ENCODE measurements at regions not wholly inside any gene's neighbourhood (a gene's known extent, or its start where the extent isn't known, plus 50 kb on each side); places are given as distances from the start of the nearest gene placed in this dataset.
"Not testable (repeated sequence)": the region's sequence is repeated elsewhere in the genome, so short reads cannot be mapped to it uniquely, and the experiment has no call there.

DNA sequence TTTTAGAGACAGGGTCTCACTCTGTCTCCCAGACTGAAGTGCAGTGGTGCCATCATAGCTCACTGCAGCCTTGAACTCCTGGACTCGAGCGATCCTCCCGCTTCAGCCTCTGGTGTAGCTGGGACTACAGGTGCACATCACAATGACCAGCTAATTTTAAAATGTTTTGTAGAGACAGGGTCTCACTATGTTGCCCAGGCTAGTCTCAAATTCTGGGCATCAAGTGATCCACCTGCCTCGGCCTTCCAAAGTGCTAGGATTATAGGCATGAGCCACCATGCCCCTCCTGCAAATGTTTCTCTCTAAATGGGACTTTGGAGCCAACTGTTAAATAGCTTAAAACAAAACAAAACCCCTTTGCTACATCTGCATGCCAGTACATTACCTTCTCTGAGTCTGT lies 82.2 kb upstream of the BRD7 start:
- Mint-ChIP-seq H3K27ac (ENCODE audit: unreplicated experiment) (no peak overlapping the region), H3K9me3 (ENCODE audit: unreplicated experiment) (no peaks in the 10 kb centered on the region), H3K36me3 (ENCODE audit: low read depth, unreplicated experiment) (no peaks in the 10 kb centered on the region), H3K4me1 (ENCODE audit: unreplicated experiment) (no peaks in the 10 kb centered on the region), H3K4me3 (ENCODE audit: unreplicated experiment) (no peak overlapping the region), H3K27me3 (ENCODE audit: unreplicated experiment) (peaks cover 5% of the 10 kb centered on the region)
- DNase-seq (ENCODE audit: low spot score): no peak
- TF ChIP-seq, protein P1, sequence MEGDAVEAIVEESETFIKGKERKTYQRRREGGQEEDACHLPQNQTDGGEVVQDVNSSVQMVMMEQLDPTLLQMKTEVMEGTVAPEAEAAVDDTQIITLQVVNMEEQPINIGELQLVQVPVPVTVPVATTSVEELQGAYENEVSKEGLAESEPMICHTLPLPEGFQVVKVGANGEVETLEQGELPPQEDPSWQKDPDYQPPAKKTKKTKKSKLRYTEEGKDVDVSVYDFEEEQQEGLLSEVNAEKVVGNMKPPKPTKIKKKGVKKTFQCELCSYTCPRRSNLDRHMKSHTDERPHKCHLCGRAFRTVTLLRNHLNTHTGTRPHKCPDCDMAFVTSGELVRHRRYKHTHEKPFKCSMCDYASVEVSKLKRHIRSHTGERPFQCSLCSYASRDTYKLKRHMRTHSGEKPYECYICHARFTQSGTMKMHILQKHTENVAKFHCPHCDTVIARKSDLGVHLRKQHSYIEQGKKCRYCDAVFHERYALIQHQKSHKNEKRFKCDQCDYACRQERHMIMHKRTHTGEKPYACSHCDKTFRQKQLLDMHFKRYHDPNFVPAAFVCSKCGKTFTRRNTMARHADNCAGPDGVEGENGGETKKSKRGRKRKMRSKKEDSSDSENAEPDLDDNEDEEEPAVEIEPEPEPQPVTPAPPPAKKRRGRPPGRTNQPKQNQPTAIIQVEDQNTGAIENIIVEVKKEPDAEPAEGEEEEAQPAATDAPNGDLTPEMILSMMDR (IDR thresholded peaks at IDR 0.05; ENCODE audit: unreplicated experiment): no peak

DNA sequence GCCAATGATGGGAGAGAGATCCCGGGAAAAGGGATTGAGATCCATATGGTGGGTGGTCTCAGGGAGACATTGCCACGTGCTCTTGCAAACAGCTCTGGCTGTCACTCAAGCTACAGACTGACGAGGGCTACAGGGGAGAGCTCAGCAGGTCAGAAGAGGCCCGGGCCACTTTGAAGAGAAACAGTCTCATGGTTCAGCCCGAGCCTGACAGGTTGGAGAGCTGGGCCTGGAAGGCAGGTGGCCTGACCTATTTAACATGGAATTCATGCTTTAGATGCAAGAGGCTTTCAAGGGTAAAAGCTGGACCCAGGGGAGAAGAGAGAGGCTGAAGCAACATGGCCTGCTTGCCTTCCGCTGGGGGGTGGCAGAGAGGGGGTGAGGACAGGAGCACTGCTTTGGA lies 81.0 kb upstream of the BRD7 start:
- no peaks in the 10 kb centered on the region for H3K9me3 Mint-ChIP-seq (ENCODE audit: unreplicated experiment)
- no peaks in the 10 kb centered on the region for H3K36me3 Mint-ChIP-seq (ENCODE audit: low read depth, unreplicated experiment)
- TF ChIP-seq, protein P1 (IDR thresholded peaks at IDR 0.05; ENCODE audit: unreplicated experiment): no peak
- DNase-seq (ENCODE audit: low spot score): no peak
- peaks cover 5% of the 10 kb centered on the region for H3K27me3 Mint-ChIP-seq (ENCODE audit: unreplicated experiment)
- no peak overlapping the region for H3K27ac Mint-ChIP-seq (ENCODE audit: unreplicated experiment)
- H3K4me3 Mint-ChIP-seq (ENCODE audit: unreplicated experiment): no peak overlapping the region
- no peaks in the 10 kb centered on the region for H3K4me1 Mint-ChIP-seq (ENCODE audit: unreplicated experiment)

DNA sequence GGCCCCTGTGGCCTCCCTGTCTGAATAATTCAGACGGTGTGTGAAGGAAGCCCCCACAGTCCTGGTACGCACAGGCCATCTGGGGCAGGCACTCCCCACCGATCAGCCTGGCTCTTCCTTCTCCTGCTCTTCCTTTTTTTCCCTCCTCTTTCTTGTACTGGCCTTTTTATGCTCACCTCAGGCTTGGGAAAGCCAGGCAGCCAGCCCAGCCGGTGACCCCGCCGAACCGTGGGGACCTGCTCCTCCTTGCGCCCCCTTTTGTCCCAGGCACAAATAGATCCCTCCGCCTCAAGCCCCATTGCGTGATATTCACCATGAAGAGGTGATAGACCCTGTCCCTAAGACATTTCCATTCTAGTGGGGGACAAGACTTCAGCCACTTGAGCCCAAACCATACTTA lies 80.2 kb upstream of the BRD7 start:
- no peak overlapping the region for H3K4me3 Mint-ChIP-seq (ENCODE audit: unreplicated experiment)
- no peaks in the 10 kb centered on the region for H3K9me3 Mint-ChIP-seq (ENCODE audit: unreplicated experiment)
- peaks cover 5% of the 10 kb centered on the region for H3K27me3 Mint-ChIP-seq (ENCODE audit: unreplicated experiment)
- H3K4me1 Mint-ChIP-seq (ENCODE audit: unreplicated experiment): no peaks in the 10 kb centered on the region
- H3K36me3 Mint-ChIP-seq (ENCODE audit: low read depth, unreplicated experiment): no peaks in the 10 kb centered on the region
- H3K27ac Mint-ChIP-seq (ENCODE audit: unreplicated experiment): no peak overlapping the region
- DNase-seq (ENCODE audit: low spot score): no peak
- TF ChIP-seq, protein P1 (IDR thresholded peaks at IDR 0.05; ENCODE audit: unreplicated experiment): no peak

DNA sequence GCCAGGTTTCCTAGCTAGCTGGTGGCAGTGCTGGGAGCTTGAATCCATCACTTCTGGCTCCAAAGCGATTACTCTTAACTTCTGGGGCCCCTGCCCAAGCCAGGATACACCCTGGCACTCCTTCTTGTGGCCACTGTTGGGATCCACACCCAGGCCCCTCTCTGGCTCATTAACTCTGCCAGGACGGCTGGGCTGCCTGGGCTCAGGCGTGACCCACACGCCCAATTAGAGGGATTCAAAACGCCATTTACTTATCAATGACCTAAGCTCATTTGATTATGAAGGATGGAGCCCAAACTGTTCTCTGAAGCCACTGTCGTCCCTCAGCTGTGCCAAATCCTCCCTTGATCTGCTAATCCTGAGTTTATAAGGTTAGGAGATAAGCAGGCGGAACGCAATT lies 79.7 kb upstream of the BRD7 start:
- Mint-ChIP-seq H3K4me1 (ENCODE audit: unreplicated experiment) (no peaks in the 10 kb centered on the region), H3K36me3 (ENCODE audit: low read depth, unreplicated experiment) (no peaks in the 10 kb centered on the region), H3K4me3 (ENCODE audit: unreplicated experiment) (no peak overlapping the region), H3K9me3 (ENCODE audit: unreplicated experiment) (no peaks in the 10 kb centered on the region), H3K27me3 (ENCODE audit: unreplicated experiment) (peaks cover 5% of the 10 kb centered on the region), H3K27ac (ENCODE audit: unreplicated experiment) (no peak overlapping the region)
- TF ChIP-seq, protein P1 (IDR thresholded peaks at IDR 0.05; ENCODE audit: unreplicated experiment): no peak
- no peak for DNase-seq (ENCODE audit: low spot score)

DNA sequence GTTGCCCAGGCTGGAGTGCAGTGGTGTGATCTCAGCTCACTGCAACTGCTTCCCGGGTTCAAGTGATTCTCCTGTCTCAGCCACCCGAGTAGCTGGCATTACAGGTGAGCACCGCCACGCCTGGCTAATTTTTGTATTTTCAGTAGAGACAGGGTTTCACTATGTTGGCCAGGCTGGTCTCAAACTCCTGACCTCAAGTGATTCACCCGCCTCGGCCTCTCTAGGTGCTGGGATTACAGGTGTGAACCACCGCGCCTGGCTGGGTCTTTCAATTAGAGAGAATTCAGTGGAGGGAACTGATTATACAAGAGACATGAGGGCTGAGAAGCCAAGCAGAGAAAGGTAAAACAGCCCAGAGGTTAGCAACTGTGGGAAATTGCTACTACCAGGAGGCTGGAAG lies 78.6 kb upstream of the BRD7 start:
- H3K27ac Mint-ChIP-seq (ENCODE audit: unreplicated experiment); H3K27me3 Mint-ChIP-seq (ENCODE audit: unreplicated experiment); DNase-seq (ENCODE audit: low spot score); H3K9me3 Mint-ChIP-seq (ENCODE audit: unreplicated experiment); H3K4me1 Mint-ChIP-seq (ENCODE audit: unreplicated experiment); H3K36me3 Mint-ChIP-seq (ENCODE audit: low read depth, unreplicated experiment): not testable (repeated sequence)
- H3K4me3 Mint-ChIP-seq (ENCODE audit: unreplicated experiment): peak overlapping the region; percentile 34

DNA sequence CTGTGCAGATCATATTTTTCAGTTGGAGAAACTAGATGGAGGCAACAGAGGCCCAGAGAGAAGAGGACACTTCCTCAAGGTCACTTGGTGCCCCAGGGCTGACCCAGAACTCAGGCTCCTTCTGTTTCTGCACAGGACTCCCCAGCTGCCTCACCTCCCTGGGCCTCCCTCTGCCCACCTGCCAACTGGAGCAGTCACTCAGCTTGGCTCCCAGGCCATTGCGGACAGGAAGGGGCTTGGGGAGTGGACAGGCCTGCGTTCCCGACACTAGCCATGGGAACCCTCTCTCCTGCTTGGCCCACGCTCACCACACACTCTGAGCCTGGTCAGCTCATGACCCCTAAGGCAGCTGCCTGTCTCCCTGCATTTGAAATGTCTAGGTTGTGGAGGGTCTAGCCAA lies 78.1 kb upstream of the BRD7 start:
- Mint-ChIP-seq H3K27me3 (ENCODE audit: unreplicated experiment) (peaks cover 9% of the 10 kb centered on the region), H3K9me3 (ENCODE audit: unreplicated experiment) (no peaks in the 10 kb centered on the region), H3K27ac (ENCODE audit: unreplicated experiment) (no peak overlapping the region), H3K4me1 (ENCODE audit: unreplicated experiment) (no peaks in the 10 kb centered on the region), H3K4me3 (ENCODE audit: unreplicated experiment) (no peak overlapping the region), H3K36me3 (ENCODE audit: low read depth, unreplicated experiment) (peaks cover 2% of the 10 kb centered on the region)
- no peak for DNase-seq (ENCODE audit: low spot score)
- TF ChIP-seq, protein P1 (IDR thresholded peaks at IDR 0.05; ENCODE audit: unreplicated experiment): no peak
